ENCODE measurements at regions not wholly inside any gene's neighbourhood (a gene's known extent, or its start where the extent isn't known, plus 50 kb on each side); places are given as distances from the start of the nearest gene placed in this dataset.

DNA sequence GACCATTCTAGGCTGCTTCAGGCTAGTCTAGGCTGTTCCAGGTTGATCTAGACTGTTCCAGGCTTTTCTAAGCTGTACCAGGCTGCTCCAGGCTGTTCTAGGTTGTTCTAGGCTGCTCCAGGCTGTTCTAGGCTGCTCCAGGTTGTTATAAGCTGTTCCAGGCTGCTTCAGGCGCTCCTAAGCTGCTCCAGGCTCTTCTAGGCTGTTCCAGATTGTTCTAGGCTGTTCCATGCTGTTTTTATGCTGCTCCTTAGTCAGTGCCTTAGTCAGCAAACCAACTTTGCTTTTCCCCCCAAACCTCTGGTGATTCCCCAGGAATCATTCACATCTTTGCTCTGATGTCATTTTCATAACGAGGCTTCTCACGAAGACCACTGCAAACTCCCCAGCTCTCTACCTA lies 171.4 kb upstream of the GALNT2 start:
- DNase-seq (ENCODE audit: low spot score) = no peak
- H3K4me1 Mint-ChIP-seq = peaks cover 3% of the 10 kb centered on the region; the same call in 1 of the 2 replicates
- peaks cover 6% of the 10 kb centered on the region; the same call in 1 of the 2 replicates for H3K9me3 Mint-ChIP-seq
- ChIA-PET CTCF (no interaction called here), POLR2A (no interaction called here)
- no peak overlapping the region for H3K27ac Mint-ChIP-seq
- no peak overlapping the region for H3K4me3 Mint-ChIP-seq
- H3K36me3 Mint-ChIP-seq = no peaks in the 10 kb centered on the region
- H3K27me3 Mint-ChIP-seq (ENCODE audit: low read depth) = no peaks in the 10 kb centered on the region; the same call in 1 of the 2 replicates
- TF ChIP-seq NFATC4 (CRISPR knock-in tag; IDR thresholded peaks at IDR 0.05) = no peak
- TF ChIP-seq, protein P1, sequence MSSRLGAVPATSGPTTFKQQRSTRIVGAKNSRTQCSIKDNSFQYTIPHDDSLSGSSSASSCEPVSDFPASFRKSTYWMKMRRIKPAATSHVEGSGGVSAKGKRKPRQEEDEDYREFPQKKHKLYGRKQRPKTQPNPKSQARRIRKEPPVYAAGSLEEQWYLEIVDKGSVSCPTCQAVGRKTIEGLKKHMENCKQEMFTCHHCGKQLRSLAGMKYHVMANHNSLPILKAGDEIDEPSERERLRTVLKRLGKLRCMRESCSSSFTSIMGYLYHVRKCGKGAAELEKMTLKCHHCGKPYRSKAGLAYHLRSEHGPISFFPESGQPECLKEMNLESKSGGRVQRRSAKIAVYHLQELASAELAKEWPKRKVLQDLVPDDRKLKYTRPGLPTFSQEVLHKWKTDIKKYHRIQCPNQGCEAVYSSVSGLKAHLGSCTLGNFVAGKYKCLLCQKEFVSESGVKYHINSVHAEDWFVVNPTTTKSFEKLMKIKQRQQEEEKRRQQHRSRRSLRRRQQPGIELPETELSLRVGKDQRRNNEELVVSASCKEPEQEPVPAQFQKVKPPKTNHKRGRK (CRISPR knock-in tag; IDR thresholded peaks at IDR 0.05; ENCODE audit: borderline replicate concordance) = no peak
- TF ChIP-seq HMGXB4 (CRISPR knock-in tag; IDR thresholded peaks at IDR 0.05) = no peak
- TF ChIP-seq, protein P2, sequence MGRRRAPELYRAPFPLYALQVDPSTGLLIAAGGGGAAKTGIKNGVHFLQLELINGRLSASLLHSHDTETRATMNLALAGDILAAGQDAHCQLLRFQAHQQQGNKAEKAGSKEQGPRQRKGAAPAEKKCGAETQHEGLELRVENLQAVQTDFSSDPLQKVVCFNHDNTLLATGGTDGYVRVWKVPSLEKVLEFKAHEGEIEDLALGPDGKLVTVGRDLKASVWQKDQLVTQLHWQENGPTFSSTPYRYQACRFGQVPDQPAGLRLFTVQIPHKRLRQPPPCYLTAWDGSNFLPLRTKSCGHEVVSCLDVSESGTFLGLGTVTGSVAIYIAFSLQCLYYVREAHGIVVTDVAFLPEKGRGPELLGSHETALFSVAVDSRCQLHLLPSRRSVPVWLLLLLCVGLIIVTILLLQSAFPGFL (CRISPR knock-in tag; IDR thresholded peaks at IDR 0.05; ENCODE audit: borderline replicate concordance) = no peak
- ATAC-seq = no peak

DNA sequence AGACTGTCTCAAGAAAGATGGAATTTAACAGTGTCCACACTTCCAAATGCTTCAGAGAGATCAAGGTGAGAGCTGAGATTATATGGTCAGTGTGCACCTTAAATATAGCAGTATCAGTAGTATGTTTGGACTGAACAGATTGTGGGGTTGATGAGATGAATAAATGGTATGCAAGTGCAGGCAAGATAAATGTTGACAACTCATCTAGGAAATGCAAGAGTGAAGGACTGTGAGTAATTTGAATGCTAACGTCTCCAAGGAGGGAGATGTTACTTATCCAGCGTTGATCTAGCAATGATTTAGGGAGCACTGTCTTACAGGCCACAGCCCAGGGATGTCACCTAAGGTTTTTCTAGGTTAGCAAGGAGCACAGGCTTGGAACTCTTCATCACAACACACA lies 170.7 kb upstream of the GALNT2 start:
- DNase-seq (ENCODE audit: low spot score) (no peak), ATAC-seq (no peak)
- Mint-ChIP-seq H3K9me3 (peaks cover 6% of the 10 kb centered on the region; the same call in 1 of the 2 replicates), H3K36me3 (no peaks in the 10 kb centered on the region), H3K27ac (no peak overlapping the region), H3K4me3 (no peak overlapping the region), H3K27me3 (ENCODE audit: low read depth) (no peaks in the 10 kb centered on the region; the same call in 1 of the 2 replicates), H3K4me1 (peaks cover 3% of the 10 kb centered on the region; the same call in 1 of the 2 replicates)
- POLR2A ChIA-PET = no interaction called here
- CTCF ChIA-PET = no interaction called here
- no peak for TF ChIP-seq JUN (CRISPR knock-in tag; IDR thresholded peaks at IDR 0.05)

- TF ChIP-seq, protein P3, sequence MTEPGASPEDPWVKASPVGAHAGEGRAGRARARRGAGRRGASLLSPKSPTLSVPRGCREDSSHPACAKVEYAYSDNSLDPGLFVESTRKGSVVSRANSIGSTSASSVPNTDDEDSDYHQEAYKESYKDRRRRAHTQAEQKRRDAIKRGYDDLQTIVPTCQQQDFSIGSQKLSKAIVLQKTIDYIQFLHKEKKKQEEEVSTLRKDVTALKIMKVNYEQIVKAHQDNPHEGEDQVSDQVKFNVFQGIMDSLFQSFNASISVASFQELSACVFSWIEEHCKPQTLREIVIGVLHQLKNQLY (CRISPR knock-in tag; IDR thresholded peaks at IDR 0.05) = no peak
- TF ChIP-seq USF1 (CRISPR knock-in tag; IDR thresholded peaks at IDR 0.05) (no peak), HMGA2 (CRISPR knock-in tag; IDR thresholded peaks at IDR 0.05) (no peak), SMAD4 (CRISPR knock-in tag; IDR thresholded peaks at IDR 0.05) (no peak), EMX1 (CRISPR knock-in tag; IDR thresholded peaks at IDR 0.05) (no peak), ZNF121 (CRISPR knock-in tag; IDR thresholded peaks at IDR 0.05) (no peak), ZNF232 (CRISPR knock-in tag; IDR thresholded peaks at IDR 0.05) (no peak), FOXK1 (CRISPR knock-in tag; IDR thresholded peaks at IDR 0.05) (no peak), ZNF396 (CRISPR knock-in tag; IDR thresholded peaks at IDR 0.05; ENCODE audit: borderline replicate concordance) (no peak), ZNF138 (CRISPR knock-in tag; conservative IDR thresholded peaks at IDR 0.05) (no peak), ETV6 (CRISPR knock-in tag; IDR thresholded peaks at IDR 0.05) (no peak), RELA (CRISPR knock-in tag; IDR thresholded peaks at IDR 0.05; ENCODE audit: borderline replicate concordance) (no peak)
- TF ChIP-seq, protein P4, sequence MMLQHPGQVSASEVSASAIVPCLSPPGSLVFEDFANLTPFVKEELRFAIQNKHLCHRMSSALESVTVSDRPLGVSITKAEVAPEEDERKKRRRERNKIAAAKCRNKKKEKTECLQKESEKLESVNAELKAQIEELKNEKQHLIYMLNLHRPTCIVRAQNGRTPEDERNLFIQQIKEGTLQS (CRISPR knock-in tag; conservative IDR thresholded peaks at IDR 0.05) = no peak
- TF ChIP-seq, protein P1 (CRISPR knock-in tag; IDR thresholded peaks at IDR 0.05; ENCODE audit: borderline replicate concordance) = no peak
- H3K27ac Mint-ChIP-seq = no peak overlapping the region
- ChIA-PET CTCF (interaction anchor here (1.8 kb wide), 1 partner anchor 48 kb away, joined by 7 read pairs; no protein-coding TSS in a partner anchor), POLR2A (no interaction called here)
- peaks cover 11% of the 10 kb centered on the region for H3K9me3 Mint-ChIP-seq
- no peaks in the 10 kb centered on the region for H3K36me3 Mint-ChIP-seq
- H3K4me3 Mint-ChIP-seq = no peak overlapping the region
- ATAC-seq (no peak), DNase-seq (ENCODE audit: low spot score) (no peak)
- peaks cover 3% of the 10 kb centered on the region; the same call in 1 of the 2 replicates for H3K4me1 Mint-ChIP-seq
- H3K27me3 Mint-ChIP-seq (ENCODE audit: low read depth) = no peaks in the 10 kb centered on the region; the same call in 1 of the 2 replicates
These were observed 170.2 kb upstream of the GALNT2 start for GRCh38 chr1:229896861-229897260.
